ENCODE measurements at regions not wholly inside any gene's neighbourhood (a gene's known extent, or its start where the extent isn't known, plus 50 kb on each side); places are given as distances from the start of the nearest gene placed in this dataset.

DNA sequence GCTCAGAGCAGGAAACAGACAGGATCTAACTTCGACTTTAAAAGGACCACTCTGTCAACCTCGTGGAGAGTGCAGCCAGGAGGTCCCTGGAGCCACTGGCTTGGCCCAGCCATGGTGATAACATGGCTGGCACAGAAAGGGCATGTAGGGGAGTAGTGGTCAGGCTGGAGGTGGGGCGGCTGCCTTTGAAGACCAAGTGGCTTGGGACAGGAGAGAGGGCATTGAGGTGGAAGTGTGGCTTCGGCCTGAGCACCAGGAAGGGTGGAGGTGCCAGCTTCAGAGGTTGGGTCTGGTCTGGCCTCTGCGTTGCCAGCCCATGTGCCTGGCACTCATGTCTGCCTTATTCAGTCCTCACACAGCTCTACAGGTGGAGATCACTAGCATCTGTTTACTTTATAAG, 270.0 kb downstream of the NSG2 start:
- WGBS, 3 donors: 76 to 89% (median 80%) methylated on average over 5 of the region's 5 CpGs
- Histone ChIP-seq H3K4me3 (no peak overlapping the region), H3K27ac (no peak overlapping the region), H3K27me3 (ENCODE audit: insufficient read depth in 3 of 3, low read length in 2 of 3) (peaks cover 0 to 10% (median 2%) of the 10 kb centered on the region in 3 donors), H3K36me3 (ENCODE audit: insufficient read depth in 1 of 2, low read depth in 1 of 2) (no peaks in the 10 kb centered on the region), H3K9me3 (no peaks in the 10 kb centered on the region), H3K4me1 (peaks cover 7% of the 10 kb centered on the region)
- TF ChIP-seq, protein P1, sequence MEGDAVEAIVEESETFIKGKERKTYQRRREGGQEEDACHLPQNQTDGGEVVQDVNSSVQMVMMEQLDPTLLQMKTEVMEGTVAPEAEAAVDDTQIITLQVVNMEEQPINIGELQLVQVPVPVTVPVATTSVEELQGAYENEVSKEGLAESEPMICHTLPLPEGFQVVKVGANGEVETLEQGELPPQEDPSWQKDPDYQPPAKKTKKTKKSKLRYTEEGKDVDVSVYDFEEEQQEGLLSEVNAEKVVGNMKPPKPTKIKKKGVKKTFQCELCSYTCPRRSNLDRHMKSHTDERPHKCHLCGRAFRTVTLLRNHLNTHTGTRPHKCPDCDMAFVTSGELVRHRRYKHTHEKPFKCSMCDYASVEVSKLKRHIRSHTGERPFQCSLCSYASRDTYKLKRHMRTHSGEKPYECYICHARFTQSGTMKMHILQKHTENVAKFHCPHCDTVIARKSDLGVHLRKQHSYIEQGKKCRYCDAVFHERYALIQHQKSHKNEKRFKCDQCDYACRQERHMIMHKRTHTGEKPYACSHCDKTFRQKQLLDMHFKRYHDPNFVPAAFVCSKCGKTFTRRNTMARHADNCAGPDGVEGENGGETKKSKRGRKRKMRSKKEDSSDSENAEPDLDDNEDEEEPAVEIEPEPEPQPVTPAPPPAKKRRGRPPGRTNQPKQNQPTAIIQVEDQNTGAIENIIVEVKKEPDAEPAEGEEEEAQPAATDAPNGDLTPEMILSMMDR (IDR thresholded peaks at IDR 0.05): no peak
- no peak for DNase-seq
- ATAC-seq: no peak
- intact Hi-C loops (cut with DNase I): loop anchor here (2.0 to 10.0 kb wide), 4 partner anchors 341 to 1021 kb away; partner anchors contain the start of gene BOD1 (in 1 of the 2)

DNA sequence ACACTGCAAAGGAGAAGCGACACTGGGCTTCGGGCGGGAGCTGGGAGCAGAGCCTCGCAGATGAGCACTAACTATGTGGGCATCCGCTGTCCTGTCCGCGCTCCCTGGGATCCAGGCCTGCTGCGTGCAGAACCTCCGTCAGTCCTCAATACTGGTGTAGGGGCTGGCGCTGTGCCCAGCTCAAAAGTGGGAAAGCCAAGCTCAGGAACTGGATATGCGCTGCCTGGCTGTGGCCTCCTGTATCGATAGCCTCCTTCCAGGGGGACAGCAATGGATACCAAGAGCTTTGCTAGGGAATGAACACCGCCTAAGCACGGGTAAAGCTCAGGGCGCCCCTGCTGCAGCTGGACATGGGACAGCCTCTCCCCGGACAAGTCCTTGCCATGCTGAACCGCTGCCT, 270.4 kb downstream of the NSG2 start:
- H3K27ac ChIP-seq: no peak overlapping the region
- H3K4me1 ChIP-seq: peaks cover 7% of the 10 kb centered on the region
- no peak overlapping the region for H3K4me3 ChIP-seq
- H3K9me3 ChIP-seq: no peaks in the 10 kb centered on the region
- 87 to 92% (median 90%) methylated on average over 17 of the region's 17 CpGs for WGBS, 3 donors
- TF ChIP-seq, protein P1 (IDR thresholded peaks at IDR 0.05): no peak
- no peaks in the 10 kb centered on the region for H3K36me3 ChIP-seq (ENCODE audit: insufficient read depth in 1 of 2, low read depth in 1 of 2)
- DNase-seq: no peak
- no peak for ATAC-seq
- H3K27me3 ChIP-seq (ENCODE audit: insufficient read depth in 3 of 3, low read length in 2 of 3): peaks cover 0 to 10% (median 2%) of the 10 kb centered on the region in 3 donors
- intact Hi-C loops (cut with DNase I): loop anchor here (2.0 to 10.0 kb wide), 4 partner anchors 341 to 1021 kb away; partner anchors contain the start of gene BOD1 (in 1 of the 2)

DNA sequence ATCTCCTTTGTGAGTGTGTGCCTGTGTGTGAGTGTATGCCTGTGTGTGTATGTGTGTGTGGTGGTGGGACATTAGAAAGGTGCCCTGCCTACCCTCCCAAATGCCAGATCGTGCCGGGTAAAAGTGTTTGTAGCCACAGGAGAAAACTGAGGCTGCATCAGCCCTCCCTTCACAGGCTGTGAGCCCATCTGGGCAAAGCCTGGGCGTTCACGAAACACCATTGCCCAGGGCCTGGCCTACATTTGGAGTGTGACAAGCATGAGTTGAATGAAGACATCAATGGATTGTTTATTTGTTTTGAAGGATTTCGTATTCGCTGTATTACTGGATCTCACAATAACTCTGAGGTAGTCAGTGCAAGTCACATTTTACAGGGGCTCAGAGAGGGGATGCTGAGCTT, 270.8 kb downstream of the NSG2 start:
- peaks cover 0 to 14% (median 2%) of the 10 kb centered on the region in 3 donors for H3K27me3 ChIP-seq (ENCODE audit: insufficient read depth in 3 of 3, low read length in 2 of 3)
- H3K4me3 ChIP-seq: no peak overlapping the region
- H3K4me1 ChIP-seq: peaks cover 7% of the 10 kb centered on the region
- intact Hi-C loops (cut with DNase I): loop anchor here (5.0 to 10.0 kb wide), 3 partner anchors 342 to 1022 kb away; partner anchors contain the start of gene BOD1 (in 1 of the 2)
- 83 to 94% (median 88%) methylated on average over 6 of the region's 6 CpGs for WGBS, 3 donors
- H3K27ac ChIP-seq: no peak overlapping the region
- no peak for DNase-seq
- ATAC-seq: no peak
- H3K36me3 ChIP-seq (ENCODE audit: insufficient read depth in 1 of 2, low read depth in 1 of 2): no peaks in the 10 kb centered on the region
- TF ChIP-seq, protein P1 (IDR thresholded peaks at IDR 0.05): no peak
- H3K9me3 ChIP-seq: no peaks in the 10 kb centered on the region

DNA sequence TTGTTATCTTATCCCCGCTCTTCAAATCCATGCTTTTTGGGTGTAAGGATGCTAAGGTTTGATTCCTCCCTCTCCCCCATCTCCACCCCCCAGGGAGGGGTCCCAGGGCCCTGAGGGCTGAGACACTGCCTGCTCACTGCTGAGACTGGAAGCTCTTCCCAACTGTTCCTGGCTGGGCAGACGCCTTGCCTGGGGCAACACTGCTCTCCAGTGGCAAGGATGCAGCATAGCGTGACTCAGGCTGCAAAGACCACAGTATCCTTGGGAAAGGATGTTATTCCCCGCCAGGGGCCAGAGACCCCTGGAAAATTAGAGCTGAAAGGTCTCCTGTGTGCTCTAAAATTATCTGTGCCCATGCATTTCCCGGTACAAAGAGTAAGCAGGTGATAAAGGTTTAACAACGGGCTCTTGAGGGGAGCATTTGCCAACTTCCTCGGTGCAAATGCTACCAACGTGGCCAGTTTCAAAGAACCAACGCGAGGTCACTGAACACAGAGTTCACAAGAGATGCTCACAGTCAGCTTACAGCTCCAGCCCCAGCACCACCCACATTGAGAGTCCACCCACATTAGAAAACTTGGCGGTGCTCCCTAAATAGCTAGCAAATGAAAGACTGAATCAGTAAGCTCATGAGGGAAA, 271.9 kb downstream of the NSG2 start:
- intact Hi-C loops (cut with DNase I): loop anchor here (5.0 to 10.0 kb wide), 3 partner anchors 343 to 1023 kb away; partner anchors contain the start of gene BOD1 (in 1 of the 2)
- Histone ChIP-seq H3K36me3 (ENCODE audit: insufficient read depth in 1 of 2, low read depth in 1 of 2) (no peaks in the 10 kb centered on the region), H3K4me1 (no peaks in the 10 kb centered on the region), H3K27me3 (ENCODE audit: insufficient read depth in 3 of 3, low read length in 2 of 3) (peaks cover 0 to 16% (median 0%) of the 10 kb centered on the region in 3 donors), H3K4me3 (no peak overlapping the region), H3K27ac (no peak overlapping the region), H3K9me3 (no peaks in the 10 kb centered on the region)
- WGBS, 3 donors: 15 to 17% (median 16%) methylated on average over 11 of the region's 11 CpGs
- ATAC-seq (peak; percentile 83 to 86 (median 84)), DNase-seq (peak in 1 of 2 donors; percentile 61)
- TF ChIP-seq, protein P1 (IDR thresholded peaks at IDR 0.05): peak; percentile 68

Data from psoas muscle (tissue), 7 donors.